HEK293 (cell line): ENCODE measurements at regions not wholly inside any gene's neighbourhood (a gene's known extent, or its start where the extent isn't known, plus 50 kb on each side); places are given as distances from the start of the nearest gene placed in this dataset.
"Not testable (repeated sequence)": the region's sequence is repeated elsewhere in the genome, so short reads cannot be mapped to it uniquely, and the experiment has no call there.

Experiments
- CTCF ChIA-PET: fragments of 350-600 bp; formaldehyde crosslinking; extraction: SDS; loops from one replicate; lab custom pipeline; 2021; ENCODE audit warnings: antibody characterized with exemption; lab: Yijun Ruan, JAX
- POLR2A ChIA-PET: fragments of 300-600 bp; formaldehyde crosslinking; extraction: SDS; loops from one replicate; lab custom pipeline; 2020; ENCODE audit warnings: antibody characterized with exemption, inconsistent platforms; lab: Yijun Ruan, JAX
- H3K27ac ChIP-seq: fragments of 200-500 bp; sonication (Bioruptor generic); 2 replicates; pipeline ENCODE4 v1.5.1; 2014; ENCODE audit warnings: low read depth, low read length, control low read depth, inconsistent platforms; ENCODE audit errors: extremely low read depth
- H3K36me3 ChIP-seq, 2 experiments: fragments of 200-500 bp in 1 of 2; sonication (Bioruptor generic) in 1 of 2; 1 replicate in 1 of 2; 2 replicates in 1 of 2; pipeline ENCODE4 v1.5.1; 2014 to 2017; ENCODE audit warnings: inconsistent platforms in 2 of 2, low read length in 2 of 2; ENCODE audit not compliant: control insufficient read depth in 2 of 2, insufficient read depth in 1 of 2
- H3K4me1 ChIP-seq: fragments of 200-500 bp; sonication (Bioruptor generic); 2 replicates; pipeline ENCODE4 v1.5.1; 2014; ENCODE audit warnings: mild to moderate bottlenecking, low read length, inconsistent platforms; ENCODE audit not compliant: control insufficient read depth, insufficient read depth
- H3K4me3 ChIP-seq: 2 replicates; pipeline ENCODE4 v1.5.1; 2011; ENCODE audit warnings: low read depth, mild to moderate bottlenecking, control low read depth, low read length, moderate library complexity
- H3K9me3 ChIP-seq: fragments of 200-500 bp; sonication (Bioruptor generic); 2 replicates; pipeline ENCODE4 v1.5.1; 2014; ENCODE audit warnings: low read depth, low read length, inconsistent platforms; ENCODE audit not compliant: control insufficient read depth, insufficient read depth
- FEZF1 ChIP-seq: fragments of 450-650 bp; formaldehyde crosslinking; IDR thresholded peaks from 2 replicates; pipeline ENCODE4 v1.5.1; 2016; ENCODE audit warnings: missing biosample characterization, missing genetic modification characterization
- GLI4 ChIP-seq: fragments of 450-650 bp; formaldehyde crosslinking; IDR thresholded peaks from 2 replicates; pipeline ENCODE4 v1.5.1; 2016; ENCODE audit warnings: missing biosample characterization, missing genetic modification characterization
- ZBTB8A ChIP-seq: fragments of 450-650 bp; formaldehyde crosslinking; IDR thresholded peaks from 2 replicates; pipeline ENCODE4 v1.5.1; 2016; ENCODE audit warnings: missing biosample characterization, missing genetic modification characterization
- ZEB2 ChIP-seq: fragments of 450-650 bp; formaldehyde crosslinking; IDR thresholded peaks from 2 replicates; pipeline ENCODE4 v1.5.1; 2016; ENCODE audit warnings: missing biosample characterization, missing genetic modification characterization
- ZFP69B ChIP-seq: fragments of 450-650 bp; formaldehyde crosslinking; IDR thresholded peaks from 2 replicates; pipeline ENCODE4 v1.5.1; 2016; ENCODE audit warnings: missing biosample characterization, missing genetic modification characterization
- ZIC2 ChIP-seq: fragments of 450-650 bp; formaldehyde crosslinking; IDR thresholded peaks from 2 replicates; pipeline ENCODE4 v1.5.1; 2016; ENCODE audit warnings: missing biosample characterization, missing genetic modification characterization
- ZNF174 ChIP-seq: fragments of 450-650 bp; formaldehyde crosslinking; IDR thresholded peaks from 2 replicates; pipeline ENCODE4 v1.5.0; 2017; ENCODE audit warnings: missing biosample characterization, mild to moderate bottlenecking, missing genetic modification characterization
- ZNF184 ChIP-seq: fragments of 450-650 bp; IDR thresholded peaks from 2 replicates; pipeline ENCODE4 v1.5.1; 2018; ENCODE audit warnings: missing biosample characterization, mild to moderate bottlenecking, missing genetic modification characterization
- ZNF248 ChIP-seq: fragments of 450-650 bp; formaldehyde crosslinking; IDR thresholded peaks from 2 replicates; pipeline ENCODE4 v1.5.1; 2017; ENCODE audit warnings: missing biosample characterization, missing genetic modification characterization
- ZNF426 ChIP-seq: fragments of 450-650 bp; formaldehyde crosslinking; IDR thresholded peaks from 2 replicates; pipeline ENCODE4 v1.5.1; 2017; ENCODE audit warnings: missing biosample characterization, missing genetic modification characterization, mild to moderate bottlenecking, inconsistent platforms, moderate library complexity
- ZNF48 ChIP-seq: fragments of 450-650 bp; formaldehyde crosslinking; IDR thresholded peaks from 2 replicates; pipeline ENCODE4 v1.5.1; 2016; ENCODE audit warnings: missing biosample characterization, missing genetic modification characterization
- ZNF561 ChIP-seq: fragments of 450-650 bp; IDR thresholded peaks from 2 replicates; pipeline ENCODE4 v1.5.1; 2018; ENCODE audit warnings: missing biosample characterization, missing genetic modification characterization, borderline replicate concordance
- ZNF76 ChIP-seq: fragments of 450-650 bp; formaldehyde crosslinking; IDR thresholded peaks from 2 replicates; pipeline ENCODE4; 2016; ENCODE audit warnings: low read depth, missing biosample characterization, missing genetic modification characterization, borderline replicate concordance
- ZNF791 ChIP-seq: fragments of 450-650 bp; formaldehyde crosslinking; IDR thresholded peaks from 2 replicates; pipeline ENCODE4 v1.5.1; 2016; ENCODE audit warnings: missing biosample characterization, missing genetic modification characterization
- TF ChIP-seq, protein P1 (sequence below): fragments of 450-650 bp; formaldehyde crosslinking; IDR thresholded peaks from 2 replicates; pipeline ENCODE4 v1.5.1; 2016; ENCODE audit warnings: missing biosample characterization, missing genetic modification characterization
- TF ChIP-seq, protein P2 (sequence below): fragments of 450-650 bp; formaldehyde crosslinking; IDR thresholded peaks from 2 replicates; pipeline ENCODE4 v1.5.1; 2016; ENCODE audit warnings: missing biosample characterization, missing genetic modification characterization
- TF ChIP-seq, protein P3 (sequence below): fragments of 450-650 bp; formaldehyde crosslinking; IDR thresholded peaks from 2 replicates; pipeline ENCODE4 v1.5.1; 2016; ENCODE audit warnings: missing biosample characterization, missing genetic modification characterization
- TF ChIP-seq, protein P4 (sequence below): fragments of 450-650 bp; IDR thresholded peaks from 2 replicates; pipeline ENCODE4 v1.5.1; 2018; ENCODE audit warnings: missing biosample characterization, missing genetic modification characterization
- TF ChIP-seq, protein P5 (sequence below): fragments of 450-650 bp; formaldehyde crosslinking; IDR thresholded peaks from 2 replicates; pipeline ENCODE4 v1.5.1; 2016; ENCODE audit warnings: missing biosample characterization, missing genetic modification characterization
- TF ChIP-seq, protein P6 (sequence below): fragments of 450-650 bp; formaldehyde crosslinking; IDR thresholded peaks from 2 replicates; pipeline ENCODE4 v1.5.1; 2016; ENCODE audit warnings: missing biosample characterization, missing genetic modification characterization

DNA sequence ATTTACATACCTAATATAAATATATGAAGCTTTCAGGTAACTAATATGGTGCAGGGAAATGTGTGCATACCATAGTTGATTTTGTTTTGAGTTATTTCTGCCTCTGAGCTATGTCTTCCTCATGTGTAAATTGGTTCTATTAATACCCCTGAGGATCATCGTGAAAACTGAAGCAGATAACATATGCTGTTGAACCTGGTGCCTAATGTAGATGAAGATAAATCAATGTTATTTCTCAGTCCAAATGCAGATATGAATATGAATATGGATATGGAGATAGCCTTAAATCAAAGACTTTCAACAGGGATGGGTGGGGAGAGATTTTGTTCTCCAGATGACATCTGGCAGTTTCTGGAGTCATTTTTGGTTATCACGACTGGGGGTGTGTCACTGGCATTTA, 122.3 kb upstream of the ANKRD30A start (continued):
- TF ChIP-seq, protein P1, sequence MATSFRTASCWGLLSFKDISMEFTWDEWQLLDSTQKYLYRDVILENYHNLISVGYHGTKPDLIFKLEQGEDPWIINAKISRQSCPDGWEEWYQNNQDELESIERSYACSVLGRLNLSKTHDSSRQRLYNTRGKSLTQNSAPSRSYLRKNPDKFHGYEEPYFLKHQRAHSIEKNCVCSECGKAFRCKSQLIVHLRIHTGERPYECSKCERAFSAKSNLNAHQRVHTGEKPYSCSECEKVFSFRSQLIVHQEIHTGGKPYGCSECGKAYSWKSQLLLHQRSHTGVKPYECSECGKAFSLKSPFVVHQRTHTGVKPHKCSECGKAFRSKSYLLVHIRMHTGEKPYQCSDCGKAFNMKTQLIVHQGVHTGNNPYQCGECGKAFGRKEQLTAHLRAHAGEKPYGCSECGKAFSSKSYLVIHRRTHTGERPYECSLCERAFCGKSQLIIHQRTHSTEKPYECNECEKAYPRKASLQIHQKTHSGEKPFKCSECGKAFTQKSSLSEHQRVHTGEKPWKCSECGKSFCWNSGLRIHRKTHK (tag by site-specific recombination), result no peak
- TF ChIP-seq ZNF561 (tag by site-specific recombination), result no peak
- TF ChIP-seq ZIC2 (tag by site-specific recombination), result no peak
- TF ChIP-seq, all 188 proteins: peak for 0

DNA sequence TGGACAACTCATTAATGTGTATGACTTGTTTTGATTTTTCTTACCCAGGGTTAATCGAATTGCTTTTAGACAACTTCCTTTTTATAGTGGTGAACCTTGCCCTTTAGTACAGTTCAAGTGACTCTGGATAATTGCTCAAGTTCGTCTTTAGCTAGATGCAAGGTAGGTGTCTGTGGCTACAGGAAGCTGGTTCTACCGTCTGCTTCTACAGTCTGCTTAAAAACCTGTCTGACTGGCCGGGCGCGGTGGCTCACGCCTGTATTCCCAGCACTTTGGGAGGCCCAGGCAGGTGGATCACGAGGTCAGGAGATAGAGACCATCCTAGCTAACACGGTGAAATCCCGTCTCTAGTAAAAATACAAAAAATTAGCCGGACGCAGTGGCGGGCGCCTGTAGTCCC, 129.6 kb upstream of the ANKRD30A start:
- POLR2A ChIA-PET, CTCF ChIA-PET, H3K9me3 ChIP-seq, H3K4me1 ChIP-seq, H3K36me3 ChIP-seq, H3K27ac ChIP-seq, H3K4me3 ChIP-seq: not testable (repeated sequence)

DNA sequence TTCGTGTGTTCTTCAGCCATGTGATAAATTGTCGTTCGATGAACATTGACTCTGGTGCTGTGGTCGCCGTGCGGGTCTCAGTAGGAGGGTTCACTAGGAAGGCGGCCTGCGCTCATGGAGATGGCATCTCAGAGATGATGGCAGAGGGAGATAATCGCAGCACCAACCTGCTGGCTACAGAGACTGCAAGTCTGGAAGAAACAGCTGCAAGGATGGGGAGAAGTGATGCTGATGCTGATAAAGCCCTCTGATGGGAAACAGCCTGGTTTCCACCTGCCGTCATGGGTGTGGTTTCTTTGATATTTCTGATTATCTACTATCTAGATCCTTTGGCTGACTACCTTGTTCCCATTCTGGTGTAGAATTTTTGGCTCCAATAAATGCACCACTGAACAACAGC, 130.5 kb upstream of the ANKRD30A start:
- no peak overlapping the region for H3K4me3 ChIP-seq
- H3K4me1 ChIP-seq, result no peaks in the 10 kb centered on the region
- TF ChIP-seq ZFP69B (tag by site-specific recombination), result no peak
- ChIA-PET CTCF (no interaction called here), POLR2A (no interaction called here)
- H3K36me3 ChIP-seq, result no peaks in the 10 kb centered on the region
- no peaks in the 10 kb centered on the region for H3K9me3 ChIP-seq
- H3K27ac ChIP-seq, result no peak overlapping the region

DNA sequence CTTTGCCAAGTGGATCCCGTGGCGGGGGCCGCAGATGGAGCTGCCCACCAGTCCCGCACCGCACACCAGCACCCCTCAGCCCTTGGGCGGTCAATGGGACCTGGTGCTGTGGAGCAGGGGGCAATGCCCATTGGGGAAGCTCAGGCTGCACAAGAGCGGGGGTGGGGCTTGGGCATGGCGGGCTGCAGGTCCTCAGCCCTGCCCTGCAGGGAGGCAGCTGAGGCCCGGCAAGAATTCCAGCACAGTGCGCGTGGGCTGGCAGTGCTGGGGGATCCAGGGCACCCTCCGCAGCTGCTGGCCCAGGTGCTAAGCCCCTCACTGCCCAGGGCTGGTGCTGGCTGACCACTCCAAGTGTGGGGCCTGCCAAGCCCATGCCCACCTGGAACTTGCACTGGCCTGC, 136.2 kb upstream of the ANKRD30A start:
- Histone ChIP-seq H3K36me3 (no peaks in the 10 kb centered on the region), H3K27ac (no peak overlapping the region), H3K9me3 (no peaks in the 10 kb centered on the region), H3K4me1 (no peaks in the 10 kb centered on the region), H3K4me3 (no peak overlapping the region)
- no peak for TF ChIP-seq ZNF248 (tag by site-specific recombination)
- TF ChIP-seq ZNF174 (tag by site-specific recombination), result no peak
- TF ChIP-seq, protein P2, sequence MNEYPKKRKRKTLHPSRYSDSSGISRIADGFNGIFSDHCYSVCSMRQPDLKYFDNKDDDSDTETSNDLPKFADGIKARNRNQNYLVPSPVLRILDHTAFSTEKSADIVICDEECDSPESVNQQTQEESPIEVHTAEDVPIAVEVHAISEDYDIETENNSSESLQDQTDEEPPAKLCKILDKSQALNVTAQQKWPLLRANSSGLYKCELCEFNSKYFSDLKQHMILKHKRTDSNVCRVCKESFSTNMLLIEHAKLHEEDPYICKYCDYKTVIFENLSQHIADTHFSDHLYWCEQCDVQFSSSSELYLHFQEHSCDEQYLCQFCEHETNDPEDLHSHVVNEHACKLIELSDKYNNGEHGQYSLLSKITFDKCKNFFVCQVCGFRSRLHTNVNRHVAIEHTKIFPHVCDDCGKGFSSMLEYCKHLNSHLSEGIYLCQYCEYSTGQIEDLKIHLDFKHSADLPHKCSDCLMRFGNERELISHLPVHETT (tag by site-specific recombination), result no peak
- no peak for TF ChIP-seq ZNF184 (tag by site-specific recombination)
- no peak for TF ChIP-seq GLI4 (tag by site-specific recombination)
- TF ChIP-seq, protein P3, sequence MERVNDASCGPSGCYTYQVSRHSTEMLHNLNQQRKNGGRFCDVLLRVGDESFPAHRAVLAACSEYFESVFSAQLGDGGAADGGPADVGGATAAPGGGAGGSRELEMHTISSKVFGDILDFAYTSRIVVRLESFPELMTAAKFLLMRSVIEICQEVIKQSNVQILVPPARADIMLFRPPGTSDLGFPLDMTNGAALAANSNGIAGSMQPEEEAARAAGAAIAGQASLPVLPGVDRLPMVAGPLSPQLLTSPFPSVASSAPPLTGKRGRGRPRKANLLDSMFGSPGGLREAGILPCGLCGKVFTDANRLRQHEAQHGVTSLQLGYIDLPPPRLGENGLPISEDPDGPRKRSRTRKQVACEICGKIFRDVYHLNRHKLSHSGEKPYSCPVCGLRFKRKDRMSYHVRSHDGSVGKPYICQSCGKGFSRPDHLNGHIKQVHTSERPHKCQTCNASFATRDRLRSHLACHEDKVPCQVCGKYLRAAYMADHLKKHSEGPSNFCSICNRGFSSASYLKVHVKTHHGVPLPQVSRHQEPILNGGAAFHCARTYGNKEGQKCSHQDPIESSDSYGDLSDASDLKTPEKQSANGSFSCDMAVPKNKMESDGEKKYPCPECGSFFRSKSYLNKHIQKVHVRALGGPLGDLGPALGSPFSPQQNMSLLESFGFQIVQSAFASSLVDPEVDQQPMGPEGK (tag by site-specific recombination), result no peak
- TF ChIP-seq, protein P4, sequence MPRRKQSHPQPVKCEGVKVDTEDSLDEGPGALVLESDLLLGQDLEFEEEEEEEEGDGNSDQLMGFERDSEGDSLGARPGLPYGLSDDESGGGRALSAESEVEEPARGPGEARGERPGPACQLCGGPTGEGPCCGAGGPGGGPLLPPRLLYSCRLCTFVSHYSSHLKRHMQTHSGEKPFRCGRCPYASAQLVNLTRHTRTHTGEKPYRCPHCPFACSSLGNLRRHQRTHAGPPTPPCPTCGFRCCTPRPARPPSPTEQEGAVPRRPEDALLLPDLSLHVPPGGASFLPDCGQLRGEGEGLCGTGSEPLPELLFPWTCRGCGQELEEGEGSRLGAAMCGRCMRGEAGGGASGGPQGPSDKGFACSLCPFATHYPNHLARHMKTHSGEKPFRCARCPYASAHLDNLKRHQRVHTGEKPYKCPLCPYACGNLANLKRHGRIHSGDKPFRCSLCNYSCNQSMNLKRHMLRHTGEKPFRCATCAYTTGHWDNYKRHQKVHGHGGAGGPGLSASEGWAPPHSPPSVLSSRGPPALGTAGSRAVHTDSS (tag by site-specific recombination), result no peak
- no peak for TF ChIP-seq ZNF561 (tag by site-specific recombination)
- TF ChIP-seq ZBTB8A, result no peak
- no peak for TF ChIP-seq ZNF48 (tag by site-specific recombination)
- no peak for TF ChIP-seq ZEB2 (tag by site-specific recombination)
- TF ChIP-seq, protein P5, sequence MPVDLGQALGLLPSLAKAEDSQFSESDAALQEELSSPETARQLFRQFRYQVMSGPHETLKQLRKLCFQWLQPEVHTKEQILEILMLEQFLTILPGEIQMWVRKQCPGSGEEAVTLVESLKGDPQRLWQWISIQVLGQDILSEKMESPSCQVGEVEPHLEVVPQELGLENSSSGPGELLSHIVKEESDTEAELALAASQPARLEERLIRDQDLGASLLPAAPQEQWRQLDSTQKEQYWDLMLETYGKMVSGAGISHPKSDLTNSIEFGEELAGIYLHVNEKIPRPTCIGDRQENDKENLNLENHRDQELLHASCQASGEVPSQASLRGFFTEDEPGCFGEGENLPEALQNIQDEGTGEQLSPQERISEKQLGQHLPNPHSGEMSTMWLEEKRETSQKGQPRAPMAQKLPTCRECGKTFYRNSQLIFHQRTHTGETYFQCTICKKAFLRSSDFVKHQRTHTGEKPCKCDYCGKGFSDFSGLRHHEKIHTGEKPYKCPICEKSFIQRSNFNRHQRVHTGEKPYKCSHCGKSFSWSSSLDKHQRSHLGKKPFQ, result no peak
- TF ChIP-seq ZNF76, result no peak
- TF ChIP-seq ZNF791 (tag by site-specific recombination), result no peak
- TF ChIP-seq, protein P6, sequence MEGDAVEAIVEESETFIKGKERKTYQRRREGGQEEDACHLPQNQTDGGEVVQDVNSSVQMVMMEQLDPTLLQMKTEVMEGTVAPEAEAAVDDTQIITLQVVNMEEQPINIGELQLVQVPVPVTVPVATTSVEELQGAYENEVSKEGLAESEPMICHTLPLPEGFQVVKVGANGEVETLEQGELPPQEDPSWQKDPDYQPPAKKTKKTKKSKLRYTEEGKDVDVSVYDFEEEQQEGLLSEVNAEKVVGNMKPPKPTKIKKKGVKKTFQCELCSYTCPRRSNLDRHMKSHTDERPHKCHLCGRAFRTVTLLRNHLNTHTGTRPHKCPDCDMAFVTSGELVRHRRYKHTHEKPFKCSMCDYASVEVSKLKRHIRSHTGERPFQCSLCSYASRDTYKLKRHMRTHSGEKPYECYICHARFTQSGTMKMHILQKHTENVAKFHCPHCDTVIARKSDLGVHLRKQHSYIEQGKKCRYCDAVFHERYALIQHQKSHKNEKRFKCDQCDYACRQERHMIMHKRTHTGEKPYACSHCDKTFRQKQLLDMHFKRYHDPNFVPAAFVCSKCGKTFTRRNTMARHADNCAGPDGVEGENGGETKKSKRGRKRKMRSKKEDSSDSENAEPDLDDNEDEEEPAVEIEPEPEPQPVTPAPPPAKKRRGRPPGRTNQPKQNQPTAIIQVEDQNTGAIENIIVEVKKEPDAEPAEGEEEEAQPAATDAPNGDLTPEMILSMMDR, result no peak
- TF ChIP-seq ZNF426 (tag by site-specific recombination), result no peak
- no peak for TF ChIP-seq FEZF1
- POLR2A ChIA-PET, result no interaction called here
- CTCF ChIA-PET, result no interaction called here
